HUDEP-2 (cell line): ENCODE measurements at regions not wholly inside any gene's neighbourhood (a gene's known extent, or its start where the extent isn't known, plus 50 kb on each side); places are given as distances from the start of the nearest gene placed in this dataset.

Source experiments
- DNase-seq, 76 experiments: peaks; one replicate each; lab custom pipeline; 2025; ENCODE audit not compliant: unreplicated experiment in 76 of 76; lab: John Stamatoyannopoulos, UW

- no peak for DNase-seq
Observed at GRCh38 chr16:6482696-6483468, 849.8 kb upstream of the RBFOX1 start.

- DNase-seq = no peak
Observed at GRCh38 chr16:6481894-6482293, 850.8 kb upstream of the RBFOX1 start.

GRCh38 chr16:6453742-6454141, 878.9 kb upstream of the RBFOX1 start:
- DNase-seq = no peak

GRCh38 chr16:6447021-6447790, 885.4 kb upstream of the RBFOX1 start:
- no peak for DNase-seq

GRCh38 chr16:6446370-6446769, 886.3 kb upstream of the RBFOX1 start:
- no peak for DNase-seq

- no peak for DNase-seq
Observed at GRCh38 chr16:6439129-6439528, 893.5 kb upstream of the RBFOX1 start.

- DNase-seq = no peak
Observed at GRCh38 chr16:6428861-6429260, 903.8 kb upstream of the RBFOX1 start.

GRCh38 chr16:6427621-6428020, 905.0 kb upstream of the RBFOX1 start:
- DNase-seq = no peak

- DNase-seq = no peak
Observed at GRCh38 chr16:6407596-6407995, 925.0 kb upstream of the RBFOX1 start.

GRCh38 chr16:6406028-6406427, 926.6 kb upstream of the RBFOX1 start:
- no peak for DNase-seq

- DNase-seq = no peak
Observed at GRCh38 chr16:6382924-6383459, 949.7 kb upstream of the RBFOX1 start.

GRCh38 chr16:6381896-6382295, 950.7 kb upstream of the RBFOX1 start:
- DNase-seq = no peak

GRCh38 chr16:6377956-6378355, 954.7 kb upstream of the RBFOX1 start:
- DNase-seq = no peak

GRCh38 chr16:6375465-6376075, 957.1 kb upstream of the RBFOX1 start:
- DNase-seq = no peak

- DNase-seq = no peak
Observed at GRCh38 chr16:6374821-6375220, 957.8 kb upstream of the RBFOX1 start.

- no peak for DNase-seq
Observed at GRCh38 chr16:6364846-6365245, 967.8 kb upstream of the RBFOX1 start.

- DNase-seq = no peak
Observed at GRCh38 chr16:6363896-6364607, 968.6 kb upstream of the RBFOX1 start.

- DNase-seq = no peak
Observed at GRCh38 chr16:6363396-6363795, 969.2 kb upstream of the RBFOX1 start.

GRCh38 chr16:6362321-6362720, 970.3 kb upstream of the RBFOX1 start:
- no peak for DNase-seq

- DNase-seq = no peak
Observed at GRCh38 chr16:6360641-6361040, 972.0 kb upstream of the RBFOX1 start.

- DNase-seq = no peak
Observed at GRCh38 chr16:6356911-6357310, 975.7 kb upstream of the RBFOX1 start.
